A172 (cell line): ENCODE measurements at regions not wholly inside any gene's neighbourhood (a gene's known extent, or its start where the extent isn't known, plus 50 kb on each side); places are given as distances from the start of the nearest gene placed in this dataset.
"Not testable (repeated sequence)": the region's sequence is repeated elsewhere in the genome, so short reads cannot be mapped to it uniquely, and the experiment has no call there.

ENCODE experiments used
- DNase-seq: peaks from one replicate; pipeline ENCODE4 v3.0.0-alpha.2; 2015; ENCODE audit warnings: low spot score

DNA sequence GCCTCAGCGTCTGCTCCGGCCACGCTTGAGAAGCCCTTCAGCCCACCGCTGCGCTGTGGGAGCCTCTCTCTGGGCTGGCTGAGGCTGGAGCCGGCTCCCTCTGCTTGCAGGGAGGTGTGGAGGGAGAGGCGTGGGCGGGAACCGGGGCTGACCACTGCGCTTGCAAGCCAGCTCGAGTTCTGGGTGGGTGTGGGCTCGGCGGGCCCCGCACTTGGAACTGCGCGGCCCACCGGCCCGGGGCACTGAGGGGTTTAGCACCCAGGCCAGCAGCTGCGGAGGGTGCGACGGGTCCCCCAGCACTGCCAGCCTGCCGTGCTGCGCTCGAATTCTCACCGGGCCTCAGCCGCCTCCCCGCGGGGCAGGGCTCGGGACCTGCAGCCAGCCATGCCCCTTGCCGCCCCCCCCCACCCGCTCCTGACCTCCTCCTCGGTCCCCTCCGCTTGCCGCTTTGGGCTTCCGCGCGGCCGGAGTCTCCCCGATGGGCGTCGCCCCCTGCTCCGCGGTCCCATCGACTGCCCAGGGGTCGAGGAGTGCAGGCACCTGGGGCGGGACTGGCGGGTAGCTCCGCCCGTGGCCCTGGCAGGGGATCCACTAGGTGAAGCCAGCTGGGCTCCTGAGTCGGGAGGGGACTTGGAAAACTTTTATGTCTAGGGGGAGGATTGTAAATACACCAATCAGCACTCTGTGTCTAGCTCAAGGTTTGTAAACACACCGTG, 106.7 kb downstream of the RAP2B start:
- DNase-seq: no peak

DNA sequence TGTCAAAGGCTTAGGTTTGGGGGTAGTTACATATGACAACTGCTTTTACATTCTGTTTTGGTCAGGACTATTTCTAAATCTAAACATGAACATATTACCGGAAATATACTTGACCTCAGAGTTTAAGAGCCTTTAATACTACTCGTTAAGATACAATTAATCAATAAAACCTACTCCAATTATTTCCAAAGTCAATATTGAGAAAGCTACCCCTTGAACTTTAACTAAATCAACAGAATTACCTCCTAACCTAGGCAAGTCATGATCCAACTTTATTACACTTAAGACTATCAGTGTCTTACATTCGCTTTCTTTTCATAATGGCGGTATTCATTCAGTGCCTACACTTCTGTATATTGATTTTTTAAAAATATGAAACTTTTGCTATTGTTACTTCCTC, 107.7 kb downstream of the RAP2B start:
- DNase-seq: no peak

DNA sequence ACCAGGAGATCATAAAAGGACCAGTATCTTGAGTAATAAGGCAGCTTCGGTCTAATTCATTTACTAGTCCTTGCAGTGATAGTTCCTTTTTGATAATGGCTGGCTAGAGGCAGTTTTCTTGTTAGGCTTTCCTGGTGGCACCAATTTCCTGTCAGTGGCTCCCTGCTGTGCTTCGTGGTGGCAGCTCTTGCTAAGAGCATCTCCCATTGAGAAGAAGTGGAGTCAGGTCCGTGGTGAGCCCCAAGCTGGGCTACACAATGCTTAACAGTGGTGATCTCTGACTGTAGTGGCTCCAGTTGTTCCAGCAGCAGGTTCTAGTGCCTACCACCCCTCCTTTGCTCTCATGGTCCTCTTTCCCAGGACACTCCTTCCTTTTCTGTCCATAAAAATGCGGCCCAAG, 111.2 kb downstream of the RAP2B start:
- DNase-seq: no peak

DNA sequence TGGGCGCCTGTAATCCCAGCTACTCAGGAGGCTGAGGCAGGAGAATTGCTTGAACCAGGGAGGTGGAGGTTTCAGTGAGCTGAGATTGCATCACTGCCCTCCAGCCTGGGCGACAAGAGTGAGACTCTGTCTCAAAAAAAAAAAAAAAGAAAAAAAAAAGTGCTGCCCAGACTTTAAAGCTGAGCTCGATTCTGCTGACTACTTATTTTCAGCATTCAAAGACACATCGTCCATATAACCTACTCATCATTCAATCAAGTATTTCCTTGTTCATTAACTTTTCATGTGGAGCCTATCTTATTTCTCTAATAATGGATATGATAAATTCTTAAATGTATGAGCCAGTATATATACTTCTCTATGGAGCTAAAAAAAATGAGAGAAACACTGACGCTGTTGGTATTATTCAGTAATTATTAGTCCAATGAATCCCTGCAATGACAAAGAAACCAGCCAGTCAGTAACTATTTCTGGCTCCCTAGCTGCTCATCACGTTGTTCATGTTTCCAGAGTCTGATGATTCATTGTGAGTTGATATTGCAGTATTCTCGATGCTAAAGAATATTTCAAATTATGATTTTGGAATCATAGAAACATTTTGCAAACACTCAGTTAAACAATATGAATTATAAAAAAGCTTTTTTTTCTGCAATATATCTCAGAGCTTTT, 111.9 kb downstream of the RAP2B start:
- DNase-seq: no peak

DNA sequence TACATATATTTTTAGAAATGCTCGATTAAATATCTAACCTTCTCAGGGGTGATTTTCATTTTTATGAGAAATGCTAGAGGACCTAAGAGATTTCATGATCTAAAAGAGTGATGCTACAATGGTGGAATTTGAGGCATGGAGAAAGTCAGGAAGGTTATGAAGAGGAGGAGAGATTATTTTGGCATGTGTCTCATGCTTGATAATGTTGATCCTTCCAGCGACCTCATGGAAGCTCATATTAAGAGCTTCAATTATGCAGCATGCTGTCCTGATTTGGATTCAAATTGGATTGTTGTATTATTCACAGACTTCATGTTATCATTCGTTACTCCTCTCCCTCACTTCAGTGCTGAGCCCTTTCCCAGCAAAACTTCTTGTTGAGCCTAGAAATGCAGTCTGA, 112.5 kb downstream of the RAP2B start:
- DNase-seq: no peak

DNA sequence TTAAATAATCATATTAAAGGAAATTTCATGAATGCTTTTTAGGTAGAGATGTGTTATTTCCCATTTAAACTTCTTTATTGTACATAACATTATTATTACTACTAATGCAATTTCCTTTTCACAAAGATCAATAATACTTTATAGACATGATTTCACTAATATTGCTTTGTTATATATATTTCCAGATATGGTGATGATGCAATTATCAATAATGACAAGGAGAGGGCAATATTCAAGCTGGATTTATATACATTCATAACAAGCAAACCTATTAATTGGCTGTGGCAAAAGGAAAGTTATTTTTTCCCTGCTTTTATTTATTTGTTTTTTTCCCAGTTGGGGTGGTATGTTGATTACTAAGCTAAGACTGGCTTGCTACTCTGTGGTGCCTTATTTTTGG, 113.5 kb downstream of the RAP2B start:
- no peak for DNase-seq

DNA sequence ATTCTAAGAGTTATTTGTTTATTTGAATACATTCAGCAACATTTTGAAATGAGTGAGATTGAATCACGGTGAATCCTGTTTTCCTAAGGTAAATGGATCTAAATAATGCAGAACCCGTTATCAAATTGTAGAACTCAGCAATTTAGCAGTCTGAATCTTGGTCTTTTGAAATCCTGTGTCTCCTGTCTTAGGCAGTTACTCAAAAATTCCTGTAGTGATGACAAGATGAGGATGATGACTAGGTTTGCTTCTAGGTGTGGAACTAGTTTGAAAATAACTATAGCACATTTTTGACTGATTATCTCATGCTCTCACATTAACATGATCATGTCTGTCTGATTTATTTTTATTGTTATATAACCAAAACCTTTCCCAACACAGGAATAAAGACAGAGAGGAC, 115.0 kb downstream of the RAP2B start:
- DNase-seq: peak; percentile 42

DNA sequence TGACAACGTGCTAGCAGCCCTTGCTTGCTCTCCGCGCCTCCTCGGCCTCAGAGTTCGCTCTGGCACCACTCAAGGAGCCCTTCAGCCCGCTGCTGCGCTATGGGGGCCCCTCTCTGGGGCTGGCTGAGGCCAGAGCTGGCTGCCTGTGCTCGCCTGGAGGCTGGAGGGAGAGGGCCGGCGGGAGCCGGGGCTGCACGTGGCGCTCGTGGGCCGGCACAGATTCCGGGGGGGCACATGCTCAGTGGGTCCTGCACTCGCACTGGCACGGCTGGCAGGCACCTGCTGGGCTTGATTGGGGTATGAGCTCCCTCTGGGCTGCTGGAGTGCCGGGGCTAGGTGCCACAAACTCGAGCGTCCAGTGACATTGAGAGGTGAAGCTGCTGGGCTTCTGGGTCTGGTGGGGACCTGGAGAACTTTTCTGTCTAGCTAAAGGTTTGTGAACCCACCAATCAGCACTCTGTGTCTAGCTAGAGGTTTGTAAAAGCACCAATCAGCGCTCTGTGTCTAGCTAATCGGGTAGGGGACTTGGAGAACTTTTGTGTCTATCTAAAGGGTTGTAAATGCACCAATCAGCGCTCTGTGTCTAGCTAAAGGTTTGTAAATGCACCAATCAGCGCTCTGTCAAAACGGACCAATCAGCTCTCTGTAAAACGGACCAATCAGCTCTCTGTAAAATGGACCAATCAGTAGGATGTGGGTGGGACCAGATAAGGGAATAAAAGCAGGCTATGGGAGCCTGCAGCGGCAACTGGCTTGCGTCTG, 119.4 kb downstream of the RAP2B start:
- not testable (repeated sequence) for DNase-seq

DNA sequence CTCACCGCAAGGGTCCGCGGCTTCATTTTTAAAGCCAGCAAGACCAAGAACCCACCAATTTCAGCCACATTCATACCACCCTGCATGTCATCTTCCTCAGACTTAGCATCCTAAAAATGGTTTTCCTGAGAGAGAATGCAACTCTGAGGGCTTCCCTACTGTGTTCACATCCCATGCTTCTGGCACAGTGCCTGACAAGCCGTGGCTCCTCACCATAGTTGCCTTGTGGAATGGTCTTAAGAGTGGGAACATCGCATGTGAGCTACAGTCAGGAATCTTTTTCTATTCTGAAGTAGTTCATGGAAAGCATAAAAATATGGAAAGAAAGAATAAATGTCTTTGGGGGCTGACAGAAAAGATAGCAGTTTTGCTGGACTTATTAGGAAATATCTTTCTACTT, 120.3 kb downstream of the RAP2B start:
- DNase-seq: no peak

DNA sequence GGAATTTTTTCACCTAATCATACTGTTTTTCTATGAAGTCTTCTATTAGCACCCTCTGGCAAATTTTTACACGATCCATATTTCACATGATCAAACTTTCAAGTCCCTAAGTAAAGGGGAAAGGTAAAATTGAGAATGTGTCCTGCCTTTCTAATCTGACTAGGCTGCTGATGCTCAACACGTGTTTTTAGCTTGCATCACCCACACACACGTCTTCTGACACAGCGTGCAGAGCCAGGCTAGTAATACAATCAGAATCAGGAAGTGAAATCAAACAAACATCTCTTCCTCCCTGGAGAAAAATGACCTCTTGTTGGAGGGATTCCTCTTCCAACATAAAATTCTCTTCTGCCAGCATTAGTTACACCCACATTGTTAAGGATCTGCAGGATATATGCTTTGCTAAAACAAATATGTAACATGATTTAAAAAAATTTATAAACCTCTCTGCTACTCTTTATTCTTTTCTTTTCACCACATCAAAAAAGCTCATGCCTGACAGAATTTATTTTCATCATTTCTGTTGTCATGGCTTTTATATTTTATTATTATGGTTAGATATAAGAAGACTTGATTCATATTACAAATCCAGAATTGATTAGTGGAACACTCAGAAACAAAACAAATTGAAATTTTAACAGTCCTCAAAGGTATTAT, 122.4 kb downstream of the RAP2B start:
- DNase-seq: peak; percentile 67

DNA sequence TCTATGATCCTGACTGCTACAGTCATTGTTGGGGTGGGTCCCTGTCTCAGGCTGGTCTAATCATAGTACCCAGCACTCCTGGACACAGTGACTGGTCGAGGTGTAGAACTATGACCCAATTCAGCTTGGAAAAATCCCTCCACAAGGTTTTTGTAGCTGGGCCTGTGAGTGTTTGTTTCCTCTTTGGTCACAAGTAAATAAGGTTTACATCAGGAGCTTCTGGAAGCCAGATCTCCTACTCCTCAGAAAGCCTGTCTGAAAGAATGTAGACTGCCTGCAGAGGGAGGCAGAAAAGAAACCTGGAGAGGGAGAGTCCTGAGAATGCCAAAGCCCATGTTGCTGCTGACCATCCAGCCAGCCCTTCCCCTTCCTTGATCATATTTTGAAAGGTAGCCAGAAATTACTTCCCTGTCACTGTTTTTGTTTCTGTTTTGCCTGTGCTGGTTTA, 123.2 kb downstream of the RAP2B start:
- peak; percentile 40 for DNase-seq

DNA sequence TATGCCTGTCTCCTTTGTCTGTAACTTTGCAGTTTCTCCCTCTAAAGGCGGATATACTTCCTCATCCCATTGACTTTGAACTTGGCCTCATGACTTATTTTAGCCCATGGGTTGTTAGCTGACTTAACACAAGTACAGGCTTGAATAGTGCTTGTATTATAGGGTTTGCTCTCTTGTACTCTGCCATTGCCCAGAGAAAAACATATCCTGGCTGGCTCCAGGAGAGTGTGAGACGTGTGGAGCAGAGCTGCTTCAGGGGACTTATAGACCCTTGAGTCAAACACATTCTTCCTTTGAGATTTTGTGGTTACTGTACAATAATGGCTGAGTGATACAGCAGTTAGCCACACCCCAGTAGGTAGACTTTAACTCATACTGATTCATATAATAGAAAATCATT, 124.0 kb downstream of the RAP2B start:
- DNase-seq: no peak

DNA sequence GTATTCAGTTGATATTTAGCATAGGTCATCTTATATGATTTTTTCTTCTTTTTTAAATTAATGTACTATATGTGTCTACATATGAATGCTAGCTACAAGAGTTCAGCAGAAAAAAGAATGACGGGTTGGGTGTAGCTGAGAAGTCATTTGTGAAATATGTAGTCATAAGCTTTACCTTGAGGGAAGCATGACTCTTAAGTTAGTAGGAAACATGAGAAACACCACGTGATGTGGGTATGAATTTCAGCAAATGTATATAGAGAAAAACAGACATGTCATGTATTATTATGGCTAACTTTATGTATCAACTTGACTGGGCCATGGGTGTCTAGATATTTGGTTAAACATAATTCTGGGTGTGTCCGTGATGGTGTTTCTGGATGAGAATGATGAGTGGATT, 125.0 kb downstream of the RAP2B start:
- DNase-seq: no peak

DNA sequence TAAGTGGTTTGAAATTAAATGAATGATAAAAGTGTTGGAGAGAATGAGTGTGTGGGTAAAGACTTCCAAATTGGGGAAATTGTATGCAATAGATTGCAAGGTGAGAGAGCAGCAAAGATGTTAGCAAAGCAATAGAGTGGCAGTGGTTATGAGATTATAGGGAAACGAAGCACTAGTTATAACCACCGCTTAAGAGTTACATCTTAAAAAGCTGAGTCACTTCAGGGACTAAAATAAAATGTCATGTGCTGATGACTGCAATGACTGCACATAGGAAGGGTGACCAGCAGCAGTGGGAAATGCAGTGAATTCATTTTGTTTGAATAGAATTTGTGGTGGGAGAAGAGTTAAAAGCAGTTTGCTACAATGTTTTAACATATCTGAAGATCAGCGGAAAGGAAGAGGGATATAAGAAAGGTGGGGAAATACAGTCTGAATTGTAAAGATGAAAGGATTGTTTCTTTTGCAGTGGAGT, 127.3 kb downstream of the RAP2B start:
- peak; percentile 79 for DNase-seq

DNA sequence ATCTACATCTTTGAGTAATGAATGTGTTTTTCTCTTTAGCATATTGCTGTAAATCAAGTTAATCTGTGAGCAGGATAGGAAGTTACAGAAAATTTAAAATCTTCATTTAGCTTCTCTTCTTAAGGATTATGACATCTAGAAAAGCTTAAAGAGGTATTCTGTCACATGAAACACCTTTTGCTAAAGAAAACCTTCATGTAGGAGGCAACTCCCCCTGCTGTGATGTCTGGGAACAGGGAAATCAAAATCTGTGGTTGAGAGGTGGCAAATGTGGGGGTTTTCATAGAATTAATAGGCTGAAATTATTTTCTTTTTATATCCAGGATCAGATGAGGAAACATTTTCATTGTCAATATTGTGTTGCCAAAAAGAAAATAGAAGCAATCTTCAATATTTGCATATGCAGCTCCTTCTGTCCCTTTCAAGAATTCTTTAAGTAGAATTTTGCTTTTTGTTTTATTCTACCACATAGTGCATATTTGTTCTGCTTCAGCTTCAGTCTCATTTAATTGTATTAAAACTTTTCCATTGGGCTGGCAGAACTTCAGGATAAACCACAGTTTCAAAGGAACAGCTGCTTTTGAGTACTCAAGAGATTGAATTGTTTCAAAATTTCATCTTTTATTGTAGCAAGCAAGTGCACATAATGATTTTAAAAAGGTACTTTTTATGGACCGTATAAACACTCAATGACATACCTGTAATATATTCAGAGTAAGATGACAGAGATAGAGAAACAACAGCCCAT, 128.4 kb downstream of the RAP2B start:
- peak; percentile 29 for DNase-seq

DNA sequence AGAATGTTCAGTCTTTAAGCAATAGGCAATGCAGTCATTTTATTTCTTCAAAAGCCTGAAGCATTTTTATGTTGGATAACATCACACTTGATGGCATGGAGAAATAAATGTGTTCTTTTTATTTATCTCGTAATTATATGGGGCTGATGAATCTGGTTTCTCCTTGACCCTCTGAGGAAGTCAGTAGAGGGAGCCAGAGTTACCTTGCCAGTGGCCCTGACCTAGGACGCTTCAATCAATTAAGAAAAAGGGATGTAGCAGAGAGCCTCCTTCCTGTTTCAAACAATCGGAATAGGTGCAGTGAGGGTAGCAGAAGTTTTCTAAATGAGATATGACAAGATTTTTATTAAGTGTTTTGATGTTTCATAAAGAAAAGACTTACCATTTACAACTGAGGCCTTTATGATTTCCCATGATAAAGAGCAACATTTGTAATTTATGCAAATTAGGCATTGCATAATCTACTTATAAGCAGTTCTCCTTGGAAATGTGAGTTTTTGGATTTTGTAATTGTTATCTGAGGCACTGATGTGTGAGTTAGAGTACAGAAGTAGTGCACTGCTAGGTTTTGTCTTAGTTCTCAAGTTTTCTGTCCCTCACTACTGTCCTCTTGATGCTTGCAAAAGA, 129.1 kb downstream of the RAP2B start:
- peak; percentile 26 for DNase-seq

DNA sequence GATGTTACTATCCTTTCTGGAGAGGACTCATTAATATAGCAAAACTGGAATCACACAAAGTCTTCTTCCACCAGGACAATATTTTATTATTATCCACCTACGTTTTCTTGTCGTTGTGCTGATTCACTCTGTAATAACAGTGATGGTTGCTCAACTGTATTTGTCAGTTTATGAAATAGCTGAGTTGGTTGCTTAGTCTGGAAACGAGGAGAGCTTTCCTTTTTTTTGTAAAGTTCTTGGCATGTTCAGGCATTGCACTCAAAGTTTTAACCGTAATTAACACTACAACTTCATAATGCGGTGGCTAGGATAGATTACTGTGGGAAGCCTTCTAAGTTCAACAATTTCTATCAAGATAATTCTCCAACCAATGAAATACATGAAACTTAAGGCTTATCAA, 131.2 kb downstream of the RAP2B start:
- no peak for DNase-seq

DNA sequence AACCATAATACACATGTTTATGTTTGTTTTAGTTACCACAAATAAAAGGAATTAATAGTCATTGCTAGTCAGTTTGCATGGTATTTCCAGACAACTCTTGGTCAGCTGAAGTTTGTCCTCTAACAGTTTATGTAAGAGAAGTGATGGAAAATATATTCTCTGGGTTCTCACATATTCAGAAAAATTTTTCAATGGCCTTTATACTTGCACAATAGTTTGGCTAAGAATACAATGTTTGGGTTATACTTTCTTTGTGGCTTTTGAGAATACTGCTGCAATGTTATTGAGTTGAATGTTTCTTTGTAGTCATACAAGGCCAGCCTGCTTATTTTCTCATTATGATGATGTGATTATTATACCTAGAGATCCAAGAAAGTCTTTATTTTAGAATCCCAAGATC, 133.9 kb downstream of the RAP2B start:
- no peak for DNase-seq

DNA sequence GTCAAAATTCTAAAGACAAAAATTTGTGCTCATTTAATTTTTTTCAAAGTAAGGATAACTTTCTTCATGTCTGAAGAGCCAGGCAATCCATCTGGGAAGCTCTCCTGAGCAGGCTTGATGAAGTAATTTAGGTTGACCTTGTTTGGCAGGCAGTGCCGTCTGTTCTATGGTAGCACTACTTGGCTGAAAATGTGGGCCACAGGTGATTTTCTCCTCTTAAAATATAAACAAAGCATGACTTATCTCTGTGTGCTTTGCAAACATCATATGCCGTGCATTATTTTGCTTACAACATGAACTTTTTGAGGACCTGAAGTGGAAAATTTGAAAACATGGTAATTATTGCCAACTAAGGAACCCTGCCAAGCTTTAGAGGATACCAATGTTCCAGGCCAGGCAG, 143.2 kb downstream of the RAP2B start:
- DNase-seq: no peak

DNA sequence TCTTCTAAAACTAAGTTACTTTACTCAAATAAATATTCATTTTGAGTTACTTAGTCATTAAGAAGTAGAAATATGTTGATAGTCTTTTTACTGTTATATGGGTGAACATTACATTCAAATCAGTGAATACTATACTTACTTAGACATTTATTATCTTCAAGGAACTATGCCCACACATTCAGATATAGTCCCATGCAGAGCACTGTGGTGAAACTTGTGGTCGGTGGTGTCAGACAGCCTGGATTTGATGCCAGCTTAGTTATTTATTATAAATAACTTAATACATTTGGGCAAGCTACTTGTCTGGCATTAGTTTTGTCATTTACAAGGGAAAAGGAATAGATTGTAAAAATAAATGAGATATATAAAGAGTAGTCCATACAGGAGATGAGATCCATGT, 149.5 kb downstream of the RAP2B start:
- DNase-seq: peak; percentile 18
